Esophagus muscularis mucosa (tissue), 3 donors: ENCODE measurements at regions not wholly inside any gene's neighbourhood (a gene's known extent, or its start where the extent isn't known, plus 50 kb on each side); places are given as distances from the start of the nearest gene placed in this dataset.

Experiments
- POLR2A ChIP-seq: fragments of 450-650 bp; IDR thresholded peaks from one replicate; pipeline ENCODE4 v1.6.1; 2017; ENCODE audit warnings: antibody characterized with exemption, moderate library complexity, mild to moderate bottlenecking, low read depth
- TF ChIP-seq, protein P1 (sequence below), 3 experiments: fragments of 200-600 bp in 2 of 3; fragments of 450-650 bp in 1 of 3; sonication (generic) in 2 of 3; IDR thresholded peaks; one replicate each; pipeline ENCODE4 v1.5.1; 2017 to 2019; ENCODE audit warnings: antibody characterized with exemption in 3 of 3, mild to moderate bottlenecking in 2 of 3, moderate library complexity in 1 of 3

DNA sequence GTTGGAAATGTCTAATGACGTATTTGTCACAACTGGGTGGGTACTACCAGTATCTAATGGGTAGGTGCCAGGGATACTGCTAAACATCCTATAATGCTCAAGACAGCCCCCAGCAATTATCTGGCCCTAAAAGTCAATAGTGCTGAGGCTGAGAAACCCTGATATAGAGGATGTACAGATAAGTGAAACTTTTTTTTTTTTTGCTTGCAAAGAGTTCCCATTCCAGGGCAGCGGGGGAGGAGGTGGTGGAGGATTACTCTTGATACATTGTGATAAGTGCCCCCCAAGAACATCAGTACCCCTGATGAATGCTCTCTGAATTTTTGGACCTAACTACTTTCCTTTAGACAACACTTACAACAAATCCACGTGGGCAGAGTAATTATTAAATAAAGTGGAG, 329.7 kb upstream of the SPRED2 start:
- TF ChIP-seq, protein P1, sequence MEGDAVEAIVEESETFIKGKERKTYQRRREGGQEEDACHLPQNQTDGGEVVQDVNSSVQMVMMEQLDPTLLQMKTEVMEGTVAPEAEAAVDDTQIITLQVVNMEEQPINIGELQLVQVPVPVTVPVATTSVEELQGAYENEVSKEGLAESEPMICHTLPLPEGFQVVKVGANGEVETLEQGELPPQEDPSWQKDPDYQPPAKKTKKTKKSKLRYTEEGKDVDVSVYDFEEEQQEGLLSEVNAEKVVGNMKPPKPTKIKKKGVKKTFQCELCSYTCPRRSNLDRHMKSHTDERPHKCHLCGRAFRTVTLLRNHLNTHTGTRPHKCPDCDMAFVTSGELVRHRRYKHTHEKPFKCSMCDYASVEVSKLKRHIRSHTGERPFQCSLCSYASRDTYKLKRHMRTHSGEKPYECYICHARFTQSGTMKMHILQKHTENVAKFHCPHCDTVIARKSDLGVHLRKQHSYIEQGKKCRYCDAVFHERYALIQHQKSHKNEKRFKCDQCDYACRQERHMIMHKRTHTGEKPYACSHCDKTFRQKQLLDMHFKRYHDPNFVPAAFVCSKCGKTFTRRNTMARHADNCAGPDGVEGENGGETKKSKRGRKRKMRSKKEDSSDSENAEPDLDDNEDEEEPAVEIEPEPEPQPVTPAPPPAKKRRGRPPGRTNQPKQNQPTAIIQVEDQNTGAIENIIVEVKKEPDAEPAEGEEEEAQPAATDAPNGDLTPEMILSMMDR (IDR thresholded peaks at IDR 0.05) = no peak
- no peak for TF ChIP-seq POLR2A
